C4-2B (cell line): ENCODE measurements at regions not wholly inside any gene's neighbourhood (a gene's known extent, or its start where the extent isn't known, plus 50 kb on each side); places are given as distances from the start of the nearest gene placed in this dataset.

ENCODE experiments used
- CTCF ChIP-seq: fragments of 450-650 bp; conservative IDR thresholded peaks from 2 replicates; pipeline ENCODE4 v1.5.1; 2017; ENCODE audit warnings: mild to moderate bottlenecking
- ZFX ChIP-seq: fragments of 450-650 bp; IDR thresholded peaks from 2 replicates; pipeline ENCODE4 v1.6.1; 2017

GRCh38 chr18:53745986-53746385 lies 478.5 kb downstream of the MBD2 start:
- TF ChIP-seq CTCF = no peak
- TF ChIP-seq ZFX = no peak
